Endothelial cell of umbilical vein (primary cell): ENCODE measurements at regions not wholly inside any gene's neighbourhood (a gene's known extent, or its start where the extent isn't known, plus 50 kb on each side); places are given as distances from the start of the nearest gene placed in this dataset.

Experiments used
- BruUV-seq: library from RNA; stranded (reverse); fragments of 400-500 nt; replicated peaks from 2 replicates; lab custom pipeline; 2021; lab: Mats Ljungman, UMichigan
- CTCF ChIA-PET: fragments of 300-600, 350-600 bp; sonication (Branson Sonifier 250); formaldehyde crosslinking; loops from one replicate; lab custom pipeline; 2021; ENCODE audit warnings: antibody characterized with exemption, inconsistent platforms; lab: Charles Lee
- POLR2A ChIA-PET: fragments of 300-600, 350-600 bp; sonication (Branson Sonifier 250); formaldehyde crosslinking; loops from one replicate; lab custom pipeline; 2021; ENCODE audit warnings: antibody characterized with exemption, inconsistent platforms; lab: Charles Lee
- DNase-seq: peaks from one replicate; pipeline ENCODE4 v3.0.0-alpha.2; 2011; ENCODE audit warnings: low read depth, low spot score
- FAIRE-seq: peaks from 2 replicates; lab custom pipeline; 2011; peaks lifted over from hg19 to GRCh38; lab: Jason Lieb, UNC
- H2AFZ ChIP-seq: 2 replicates; pipeline ENCODE4 v1.6.0; 2012; ENCODE audit warnings: low read depth, low read length, control low read depth, inconsistent platforms
- H3K27ac ChIP-seq: 2 replicates; pipeline ENCODE4 v1.5.1; 2011; ENCODE audit warnings: low read depth, mild to moderate bottlenecking, control low read depth, low read length, moderate library complexity; ENCODE audit not compliant: insufficient read depth
- H3K27me3 ChIP-seq, 2 experiments: 2 replicates each; pipeline versions ENCODE4 v1.6.0 to v1.6.1; 2011; ENCODE audit warnings: low read length in 2 of 2, mixed read lengths in 1 of 2; ENCODE audit not compliant: control insufficient read depth in 2 of 2, insufficient read depth in 2 of 2
- H3K36me3 ChIP-seq, 2 experiments: 2 replicates in 1 of 2; 3 replicates in 1 of 2; pipeline ENCODE4 v1.5.1; 2011; ENCODE audit warnings: low read length in 2 of 2, mild to moderate bottlenecking in 1 of 2, moderate library complexity in 1 of 2; ENCODE audit not compliant: control insufficient read depth in 2 of 2, insufficient read depth in 2 of 2; ENCODE audit errors: extremely low read depth in 1 of 2
- H3K4me1 ChIP-seq: 3 replicates; pipeline ENCODE4 v1.5.1; 2011; ENCODE audit warnings: mild to moderate bottlenecking, low read length; ENCODE audit not compliant: control insufficient read depth, insufficient read depth; ENCODE audit errors: extremely low read depth
- H3K4me2 ChIP-seq: 2 replicates; pipeline ENCODE4 v1.6.1; 2011; ENCODE audit warnings: low read length, control low read depth, mixed read lengths; ENCODE audit not compliant: insufficient read depth
- H3K4me3 ChIP-seq, 3 experiments: fragments of 200-600 bp in 1 of 3; sonication (generic), shearing (Covaris generic) in 1 of 3; replicated peaks in 1 of 3; 2 replicates each; pipeline ENCODE4 v1.5.1; 2011 to 2016; ENCODE audit warnings: control low read depth in 3 of 3, low read length in 3 of 3, mild to moderate bottlenecking in 2 of 3, inconsistent platforms in 1 of 3, low read depth in 1 of 3, moderate library complexity in 1 of 3; ENCODE audit not compliant: insufficient read depth in 1 of 3
- H3K79me2 ChIP-seq: 2 replicates; pipeline ENCODE4 v1.6.0; 2012; ENCODE audit warnings: low read length, inconsistent platforms; ENCODE audit not compliant: control insufficient read depth, insufficient read depth
- H3K9ac ChIP-seq: replicated peaks from 2 replicates; pipeline ENCODE3; 2011; ENCODE audit warnings: low read length, control low read depth; ENCODE audit not compliant: insufficient read depth; ENCODE audit errors: extremely low read depth
- H3K9me1 ChIP-seq: replicated peaks from 3 replicates; pipeline ENCODE4 v1.6.0; 2011; ENCODE audit warnings: mild to moderate bottlenecking, low read length; ENCODE audit not compliant: control insufficient read depth, insufficient read depth; ENCODE audit errors: extremely low read depth
- H3K9me3 ChIP-seq: replicated peaks from 2 replicates; pipeline ENCODE4 v1.5.1; 2012; ENCODE audit warnings: low read length, inconsistent platforms; ENCODE audit not compliant: control insufficient read depth, insufficient read depth
- H4K20me1 ChIP-seq: replicated peaks from 2 replicates; pipeline ENCODE3; 2011; ENCODE audit warnings: mild to moderate bottlenecking, low read length; ENCODE audit not compliant: control insufficient read depth, insufficient read depth; ENCODE audit errors: extremely low read depth
- CTCF ChIP-seq, 2 donors: IDR thresholded peaks; 1 replicate in 1 of 2; 2 replicates in 1 of 2; pipeline ENCODE4 v1.5.1; 2011; ENCODE audit warnings: low read length in 2 of 2, mild to moderate bottlenecking in 2 of 2, moderate library complexity in 2 of 2, control low read depth in 1 of 2, inconsistent platforms in 1 of 2, low read depth in 1 of 2; ENCODE audit not compliant: insufficient read depth in 1 of 2; ENCODE audit errors: extremely low read depth in 1 of 2
- FOS ChIP-seq: IDR thresholded peaks from 2 replicates; pipeline ENCODE4 v1.6.1; 2011; ENCODE audit warnings: mild to moderate bottlenecking, low read length, moderate library complexity, borderline replicate concordance; ENCODE audit not compliant: insufficient read depth
- GATA2 ChIP-seq: IDR thresholded peaks from 2 replicates; pipeline ENCODE4 v1.7.0; 2011; ENCODE audit warnings: low read depth, mild to moderate bottlenecking, moderate library complexity, mixed read lengths, low read length; ENCODE audit not compliant: insufficient read length, insufficient read depth
- JUN ChIP-seq: IDR thresholded peaks from 2 replicates; pipeline ENCODE4 v1.6.1; 2011; ENCODE audit warnings: borderline replicate concordance, low read depth; ENCODE audit not compliant: insufficient read length, insufficient read depth
- MAX ChIP-seq: IDR thresholded peaks from 2 replicates; pipeline ENCODE4 v1.6.1; 2011; ENCODE audit not compliant: insufficient read depth, insufficient read length
- MYC ChIP-seq: IDR thresholded peaks from one replicate; pipeline ENCODE4 v1.6.1; 2011; ENCODE audit warnings: mild to moderate bottlenecking, low read depth, low read length
- POLR2A ChIP-seq: IDR thresholded peaks from 2 replicates; pipeline ENCODE4 v1.6.1; 2012; ENCODE audit warnings: low read depth, mild to moderate bottlenecking, control low read depth, low read length
- POLR2AphosphoS5 ChIP-seq: IDR thresholded peaks from 2 replicates; pipeline ENCODE4 v1.6.1; 2012; ENCODE audit warnings: low read depth, mild to moderate bottlenecking, control low read depth, low read length, moderate library complexity; ENCODE audit not compliant: insufficient read depth
- dilution Hi-C: fragments of 300-500 bp; cut with MboI; formaldehyde crosslinking; loops from one replicate; pipeline ENCODE4 v1.15.0; 2019; ENCODE audit warnings: low sequenced_read_pairs; ENCODE audit not compliant: extremely low pct_ligation_motif_present
- intact Hi-C: fragments of 100-400 bp; cut with micrococcal nuclease; formaldehyde crosslinking; loops from one replicate; pipeline ENCODE4 v1.10.0; 2022

- peak overlapping the region; percentile 48 for H2AFZ ChIP-seq
- H3K9ac ChIP-seq, result peak overlapping the region; percentile 54
Observed at GRCh38 chr3:181622365-181622764, 89.4 kb upstream of the SOX2 start.

More at GRCh38 chr3:181622365-181622764, 89.4 kb upstream of the SOX2 start:
- H3K9me3 ChIP-seq, result no peaks in the 10 kb centered on the region
- BruUV-seq, result no TSS peak
- no peaks in the 10 kb centered on the region for H3K9me1 ChIP-seq
- FAIRE-seq (peak; percentile 87), DNase-seq (peak; percentile 90)
- H3K27me3 ChIP-seq, result no peaks in the 10 kb centered on the region
- no peaks in the 10 kb centered on the region for H4K20me1 ChIP-seq
- H3K36me3 ChIP-seq, result no peaks in the 10 kb centered on the region
- intact Hi-C loops (loop anchor here (2.0 to 10.0 kb wide), 3 partner anchors 78 to 1172 kb away; partner anchors contain the start of gene ATP11B), dilution Hi-C loops (no loop called here)
- POLR2A ChIA-PET, result interaction anchor here (0.6 to 1.0 kb wide), 3 partner anchors 12 to 59 kb away, joined by 3 to 6 read pairs (median 4); no protein-coding TSS in a partner anchor
- peaks cover 36% of the 10 kb centered on the region for H3K4me1 ChIP-seq
- CTCF ChIA-PET, result interaction anchor here (0.6 to 8.0 kb wide), 9 partner anchors 9 to 78 kb away, joined by 3 to 80 read pairs (median 4); no protein-coding TSS in a partner anchor
- H3K27ac ChIP-seq, result peak overlapping the region; percentile 88
- TF ChIP-seq POLR2A, result peak; percentile 37
- no peak for TF ChIP-seq MAX
- no peak for TF ChIP-seq CTCF (IDR thresholded peaks at IDR 0.05; ENCODE audit: extremely low read depth in 1 of 2, insufficient read depth in 1 of 2, low read depth in 1 of 2, low read length in 2 of 2)
- no peak for TF ChIP-seq MYC
- no peak for TF ChIP-seq GATA2
- TF ChIP-seq JUN, result peak; percentile 81
- peak; percentile 77 for TF ChIP-seq FOS
- TF ChIP-seq POLR2AphosphoS5, result no peak
- peak overlapping the region in 1 of 3 experiments; percentile 19 for H3K4me3 ChIP-seq
- H3K4me2 ChIP-seq, result peak overlapping the region; percentile 81
- no peaks in the 10 kb centered on the region for H3K79me2 ChIP-seq
